ENCODE measurements at regions not wholly inside any gene's neighbourhood (a gene's known extent, or its start where the extent isn't known, plus 50 kb on each side); places are given as distances from the start of the nearest gene placed in this dataset.

- Histone ChIP-seq H3K4me3 (replicated peaks in 1 of 3; ENCODE audit: insufficient read depth in 1 of 3, low read depth in 2 of 3, low read length in 3 of 3) (no peak overlapping the region), H3K27me3 (ENCODE audit: control insufficient read depth in 1 of 2, insufficient read depth in 2 of 2, low read length in 2 of 2) (no peaks in the 10 kb centered on the region), H3K79me2 (ENCODE audit: insufficient read depth, low read length) (no peaks in the 10 kb centered on the region), H2AFZ (ENCODE audit: low read length) (no peak overlapping the region), H3K36me3 (replicated peaks in 1 of 2; ENCODE audit: control insufficient read depth in 1 of 2, insufficient read depth in 2 of 2, low read length in 2 of 2) (no peaks in the 10 kb centered on the region), H3K9me3 (ENCODE audit: low read length) (peaks cover 82% of the 10 kb centered on the region), H3K9ac (ENCODE audit: insufficient read depth, low read depth, low read length) (no peak overlapping the region), H3K4me1 (ENCODE audit: insufficient read depth, low read length) (no peaks in the 10 kb centered on the region), H4K20me1 (ENCODE audit: insufficient read depth, low read length) (no peaks in the 10 kb centered on the region), H3K27ac (ENCODE audit: extremely low read length, insufficient read depth, low read length) (no peak overlapping the region), H3K4me2 (ENCODE audit: low read depth, low read length) (no peak overlapping the region)
- CTCF ChIA-PET (ENCODE audit: low intra/inter-chr PET ratio, low total read pairs) = no interaction called here
- intact Hi-C loops (cut with micrococcal nuclease; ENCODE audit: unreplicated experiment) (no loop called here), in situ Hi-C loops (cut with HindIII; ENCODE audit: extremely low pct_ligation_motif_present, low pct_unique_long_range_greater_than_20kb) (no loop called here)
- ATAC-seq = no peak
- POLR2A ChIA-PET = no interaction called here
- BruUV-seq (replicated peaks) = no TSS peak
- TF ChIP-seq MYC (CRISPR knock-in tag; IDR thresholded peaks at IDR 0.05; ENCODE audit: borderline replicate concordance) (no peak), POLR2AphosphoS5 (IDR thresholded peaks at IDR 0.05; ENCODE audit: low read depth, low read length) (no peak)
- FAIRE-seq = no peak
- DNase-seq (ENCODE audit: low spot score) = no peak
Observed at GRCh38 chr15:87294854-87295253, 961.7 kb downstream of the NTRK3 start.

- ATAC-seq (no peak), DNase-seq (ENCODE audit: low spot score) (no peak), FAIRE-seq (no peak)
- H2AFZ ChIP-seq (ENCODE audit: low read length) = no peak overlapping the region
- peaks cover 81% of the 10 kb centered on the region for H3K9me3 ChIP-seq (ENCODE audit: low read length)
- intact Hi-C loops (cut with micrococcal nuclease; ENCODE audit: unreplicated experiment) (no loop called here), in situ Hi-C loops (cut with HindIII; ENCODE audit: extremely low pct_ligation_motif_present, low pct_unique_long_range_greater_than_20kb) (no loop called here)
- ChIA-PET CTCF (ENCODE audit: low intra/inter-chr PET ratio, low total read pairs) (no interaction called here), POLR2A (no interaction called here)
- no peaks in the 10 kb centered on the region for H3K27me3 ChIP-seq (ENCODE audit: control insufficient read depth in 1 of 2, insufficient read depth in 2 of 2, low read length in 2 of 2)
- WGBS (ENCODE audit: low lambda C conversion rate) = 19% methylated on average over 2 of the region's 2 CpGs
- H3K79me2 ChIP-seq (ENCODE audit: insufficient read depth, low read length) = no peaks in the 10 kb centered on the region
- H3K4me1 ChIP-seq (ENCODE audit: insufficient read depth, low read length) = no peaks in the 10 kb centered on the region
- H4K20me1 ChIP-seq (ENCODE audit: insufficient read depth, low read length) = no peaks in the 10 kb centered on the region
- H3K36me3 ChIP-seq (replicated peaks in 1 of 2; ENCODE audit: control insufficient read depth in 1 of 2, insufficient read depth in 2 of 2, low read length in 2 of 2) = no peaks in the 10 kb centered on the region
- BruUV-seq (replicated peaks) = no TSS peak
- no peak overlapping the region for H3K9ac ChIP-seq (ENCODE audit: insufficient read depth, low read depth, low read length)
- no peak overlapping the region for H3K4me3 ChIP-seq (replicated peaks in 1 of 3; ENCODE audit: insufficient read depth in 1 of 3, low read depth in 2 of 3, low read length in 3 of 3)
- H3K27ac ChIP-seq (ENCODE audit: extremely low read length, insufficient read depth, low read length) = no peak overlapping the region
- H3K4me2 ChIP-seq (ENCODE audit: low read depth, low read length) = no peak overlapping the region
- TF ChIP-seq ZBTB49 (CRISPR knock-in tag; IDR thresholded peaks at IDR 0.05; ENCODE audit: borderline replicate concordance) (no peak), TIGD3 (CRISPR knock-in tag; IDR thresholded peaks at IDR 0.05; ENCODE audit: borderline replicate concordance) (no peak), LRRFIP1 (CRISPR knock-in tag; conservative IDR thresholded peaks at IDR 0.05) (no peak), TRIM22 (IDR thresholded peaks at IDR 0.05) (no peak), ZSCAN22 (CRISPR knock-in tag; IDR thresholded peaks at IDR 0.05) (no peak), ZNF121 (CRISPR knock-in tag; IDR thresholded peaks at IDR 0.05) (no peak), FOXP4 (CRISPR knock-in tag; IDR thresholded peaks at IDR 0.05) (no peak)
Observed at GRCh38 chr15:87293031-87293430, 963.5 kb downstream of the NTRK3 start.

Data from HepG2 (cell line).